Retina (tissue), 1 donor: ENCODE measurements at regions not wholly inside any gene's neighbourhood (a gene's known extent, or its start where the extent isn't known, plus 50 kb on each side); places are given as distances from the start of the nearest gene placed in this dataset.
"Not testable (repeated sequence)": the region's sequence is repeated elsewhere in the genome, so short reads cannot be mapped to it uniquely, and the experiment has no call there.

ENCODE experiments used
- DNase-seq: peaks from one replicate; pipeline ENCODE4 v3.0.0-alpha.2; 2016

GRCh38 chr2:95767950-95768349 is 176.1 kb downstream of the TRIM43 start:
- DNase-seq, result not testable (repeated sequence)

DNA sequence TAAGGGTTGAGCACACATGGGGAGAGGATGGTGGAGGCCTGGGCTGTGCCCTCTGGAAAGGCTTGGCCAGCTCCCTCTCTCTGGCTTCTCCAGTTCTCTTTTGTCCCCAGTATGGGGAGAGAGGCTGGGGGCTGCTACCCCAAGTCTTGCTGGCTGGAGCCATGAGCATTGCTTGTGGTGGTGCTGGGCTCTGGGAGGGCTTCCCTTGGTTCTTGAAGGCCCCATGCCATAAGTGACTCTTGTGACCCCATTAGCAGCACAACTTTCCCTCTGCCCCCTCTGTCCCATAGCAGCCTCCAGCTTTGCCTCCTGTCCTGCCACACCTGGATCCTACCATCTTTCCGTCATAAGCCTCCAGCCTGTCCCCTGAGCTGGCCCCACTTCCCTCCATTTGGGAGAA is 177.5 kb downstream of the TRIM43 start:
- DNase-seq, result not testable (repeated sequence)

DNA sequence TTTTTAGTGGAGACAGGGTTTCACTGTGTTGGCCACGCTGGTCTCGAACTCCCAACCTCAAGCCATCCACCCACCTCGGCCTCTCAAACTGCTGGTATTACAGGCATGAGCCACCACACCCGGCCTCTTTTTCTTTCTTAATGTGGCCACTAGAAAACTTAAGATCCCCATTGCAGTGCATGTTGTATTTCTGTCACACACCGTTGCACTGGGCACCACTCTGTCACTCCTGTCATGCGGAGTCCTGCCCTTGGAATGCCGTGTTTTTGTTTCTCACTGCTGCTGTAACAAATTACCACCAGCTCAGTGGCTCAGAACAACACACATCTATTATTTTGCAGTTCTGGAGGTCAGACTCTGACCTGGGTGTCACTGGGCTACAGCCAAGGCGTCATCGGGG is 178.9 kb downstream of the TRIM43 start:
- not testable (repeated sequence) for DNase-seq

- DNase-seq, result not testable (repeated sequence)
These were observed 182.8 kb downstream of the TRIM43 start for GRCh38 chr2:95774322-95775192.

- DNase-seq, result not testable (repeated sequence)
These were observed 183.4 kb downstream of the TRIM43 start for GRCh38 chr2:95775193-95775531.
